ENCODE measurements at regions not wholly inside any gene's neighbourhood (a gene's known extent, or its start where the extent isn't known, plus 50 kb on each side); places are given as distances from the start of the nearest gene placed in this dataset.

GRCh38 chr2:70029814-70030409 lies 57.4 kb upstream of the PCBP1 start:
- intact Hi-C loops (cut with DNase I), result no loop called here
- Histone ChIP-seq H3K4me1 (ENCODE audit: control insufficient read depth in 2 of 3, insufficient read depth in 2 of 3, low read depth in 1 of 3, low read length in 3 of 3) (peaks cover 0 to 22% (median 18%) of the 10 kb centered on the region in 3 donors), H3K4me3 (ENCODE audit: low read length in 3 of 3) (peak overlapping the region in 1 of 3 donors; percentile 7), H3K9ac (ENCODE audit: low read length in 3 of 3) (peak overlapping the region in 1 of 3 donors; percentile 49), H3K36me3 (ENCODE audit: control insufficient read depth in 2 of 3, insufficient read depth in 3 of 3, low read length in 3 of 3) (no peaks in the 10 kb centered on the region), H3K27ac (ENCODE audit: low read depth in 2 of 2, low read length in 2 of 2) (peak overlapping the region; percentile 44 to 78), H3K27me3 (ENCODE audit: control insufficient read depth, insufficient read depth, low read length) (no peaks in the 10 kb centered on the region), H3K9me3 (ENCODE audit: control insufficient read depth in 2 of 3, insufficient read depth in 1 of 3, low read length in 3 of 3) (no peaks in the 10 kb centered on the region)
- DNase-seq (peak; percentile 51 to 83 (median 62)), FAIRE-seq (peak; percentile 52)
- no peak for TF ChIP-seq CTCF (IDR thresholded peaks at IDR 0.05; ENCODE audit: borderline replicate concordance, extremely low read depth, insufficient read depth)

- intact Hi-C loops (cut with DNase I), result no loop called here
- Histone ChIP-seq H3K9me3 (ENCODE audit: control insufficient read depth in 2 of 3, insufficient read depth in 1 of 3, low read length in 3 of 3) (no peaks in the 10 kb centered on the region), H3K36me3 (ENCODE audit: control insufficient read depth in 2 of 3, insufficient read depth in 3 of 3, low read length in 3 of 3) (no peaks in the 10 kb centered on the region), H3K27ac (ENCODE audit: low read depth in 2 of 2, low read length in 2 of 2) (no peak overlapping the region), H3K4me3 (ENCODE audit: low read length in 3 of 3) (no peak overlapping the region), H3K4me1 (ENCODE audit: control insufficient read depth in 2 of 3, insufficient read depth in 2 of 3, low read depth in 1 of 3, low read length in 3 of 3) (peaks cover 0 to 3% (median 2%) of the 10 kb centered on the region in 3 donors), H3K9ac (ENCODE audit: low read length in 3 of 3) (no peak overlapping the region), H3K27me3 (ENCODE audit: control insufficient read depth, insufficient read depth, low read length) (no peaks in the 10 kb centered on the region)
- FAIRE-seq (no peak), DNase-seq (peak in 2 of 5 donors; percentile 25 to 39)
- no peak for TF ChIP-seq CTCF (IDR thresholded peaks at IDR 0.05; ENCODE audit: borderline replicate concordance, extremely low read depth, insufficient read depth)
Measured at GRCh38 chr2:70024284-70024683, 62.9 kb upstream of the ASPRV1 start.

DNA sequence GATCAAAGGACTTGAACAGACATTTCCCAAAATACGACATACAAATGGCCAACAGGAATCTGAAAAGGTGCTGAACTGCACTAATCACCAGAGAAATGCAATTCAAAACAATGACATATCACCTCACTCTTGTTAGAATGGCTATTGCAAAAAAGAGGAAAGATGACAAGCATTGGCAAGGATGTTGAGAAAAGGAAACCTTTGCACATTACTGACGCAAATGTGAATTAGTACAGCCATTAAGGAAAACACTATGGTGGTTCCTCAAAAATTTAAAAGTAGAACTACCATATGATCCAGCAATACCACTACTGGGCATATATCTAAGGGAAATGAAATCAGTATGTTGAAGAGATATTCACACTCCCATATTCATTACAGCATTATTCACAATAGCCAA lies 57.7 kb upstream of the ASPRV1 start:
- H3K27ac ChIP-seq (ENCODE audit: low read depth in 2 of 2, low read length in 2 of 2), result no peak overlapping the region

More for the DNA sequence above, 57.7 kb upstream of the ASPRV1 start:
- DNase-seq (no peak), FAIRE-seq (no peak)
- H3K9me3 ChIP-seq (ENCODE audit: control insufficient read depth in 2 of 3, insufficient read depth in 1 of 3, low read length in 3 of 3), result no peaks in the 10 kb centered on the region
- no peak overlapping the region for H3K4me3 ChIP-seq (ENCODE audit: low read length in 3 of 3)
- peaks cover 0 to 7% (median 2%) of the 10 kb centered on the region in 3 donors for H3K36me3 ChIP-seq (ENCODE audit: control insufficient read depth in 2 of 3, insufficient read depth in 3 of 3, low read length in 3 of 3)
- H3K9ac ChIP-seq (ENCODE audit: low read length in 3 of 3), result no peak overlapping the region
- no peaks in the 10 kb centered on the region for H3K27me3 ChIP-seq (ENCODE audit: control insufficient read depth, insufficient read depth, low read length)
- H3K4me1 ChIP-seq (ENCODE audit: control insufficient read depth in 2 of 3, insufficient read depth in 2 of 3, low read depth in 1 of 3, low read length in 3 of 3), result no peaks in the 10 kb centered on the region
- intact Hi-C loops (cut with DNase I), result no loop called here
- no peak for TF ChIP-seq CTCF (IDR thresholded peaks at IDR 0.05; ENCODE audit: borderline replicate concordance, extremely low read depth, insufficient read depth)

All from kidney (tissue), 13 donors.